Karpas-422 (cell line): ENCODE measurements at regions not wholly inside any gene's neighbourhood (a gene's known extent, or its start where the extent isn't known, plus 50 kb on each side); places are given as distances from the start of the nearest gene placed in this dataset.

Experiments
- DNase-seq: peaks from one replicate; pipeline ENCODE4 v3.0.0-alpha.2; 2015
- H2AFZ ChIP-seq: fragments of 200-600 bp; sonication (generic); 2 replicates; pipeline ENCODE4 v1.6.1; 2014; ENCODE audit warnings: antibody characterized with exemption, low read length, mixed read lengths
- H3K27ac ChIP-seq: fragments of 200-600 bp; sonication (generic); 2 replicates; pipeline ENCODE4 v1.5.1; 2014; ENCODE audit warnings: mild to moderate bottlenecking, low read length, moderate library complexity
- H3K27me3 ChIP-seq: fragments of 200-600 bp; sonication (generic); 2 replicates; pipeline ENCODE4 v1.6.1; 2014; ENCODE audit warnings: low read length, mixed read lengths
- H3K36me3 ChIP-seq: fragments of 200-600 bp; sonication (generic); 2 replicates; pipeline ENCODE4 v1.6.1; 2014; ENCODE audit warnings: low read length, mixed read lengths; ENCODE audit not compliant: insufficient read depth
- H3K4me1 ChIP-seq: fragments of 200-600 bp; sonication (generic); 2 replicates; pipeline ENCODE4 v1.6.1; 2014; ENCODE audit warnings: mild to moderate bottlenecking, low read length, mixed read lengths
- H3K4me2 ChIP-seq: fragments of 200-600 bp; sonication (generic); 2 replicates; pipeline ENCODE4 v1.6.1; 2014; ENCODE audit warnings: low read length, low read depth, mild to moderate bottlenecking; ENCODE audit not compliant: poor library complexity, severe bottlenecking
- H3K4me3 ChIP-seq: fragments of 200-600 bp; sonication (generic); 2 replicates; pipeline ENCODE4 v1.5.1; 2014; ENCODE audit warnings: mild to moderate bottlenecking, antibody characterized with exemption, low read length, mixed read lengths
- H3K79me2 ChIP-seq: fragments of 200-600 bp; sonication (generic); 2 replicates; pipeline ENCODE4 v1.6.1; 2014; ENCODE audit warnings: mild to moderate bottlenecking, low read length, mixed read lengths
- H3K9ac ChIP-seq: fragments of 200-600 bp; sonication (generic); 2 replicates; pipeline ENCODE4 v1.6.0; 2014; ENCODE audit warnings: low read length
- H3K9me2 ChIP-seq: fragments of 200-600 bp; sonication (generic), shearing (Covaris generic); replicated peaks from 2 replicates; pipeline ENCODE4 v1.6.0; 2014; ENCODE audit warnings: mild to moderate bottlenecking, low read length, moderate library complexity; ENCODE audit not compliant: insufficient read depth
- H3K9me3 ChIP-seq: fragments of 300-700, 200-600 bp; sonication (generic); 2 replicates; pipeline ENCODE4 v1.6.1; 2014; ENCODE audit warnings: low read length, mixed read lengths
- H4K20me1 ChIP-seq: fragments of 200-600 bp; sonication (generic); 2 replicates; pipeline ENCODE4 v1.6.1; 2014; ENCODE audit warnings: mild to moderate bottlenecking, antibody characterized with exemption, low read length, low read depth; ENCODE audit not compliant: insufficient read depth

DNA sequence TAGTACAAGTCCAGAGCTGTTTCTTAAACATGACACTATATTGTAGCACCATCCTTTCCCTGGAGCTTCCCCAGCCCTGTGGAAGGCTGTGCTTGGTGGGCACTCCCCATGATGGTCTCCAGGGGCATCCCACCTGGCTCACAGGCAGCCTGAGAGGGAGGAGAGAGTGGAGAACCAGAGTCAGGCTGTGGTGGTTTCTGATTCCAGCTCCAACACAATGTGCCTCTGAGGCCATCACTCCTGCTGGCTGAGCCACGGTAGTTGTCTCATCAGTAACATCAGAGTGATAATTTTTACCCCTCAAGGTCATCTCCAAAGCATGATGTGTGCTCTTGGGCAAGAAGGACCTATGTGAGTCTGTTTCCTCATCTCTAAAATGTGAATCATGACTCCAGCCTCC lies 398.0 kb downstream of the CDK5RAP2 start:
- Histone ChIP-seq H3K9me2 (no peaks in the 10 kb centered on the region), H3K4me2 (no peak overlapping the region), H3K79me2 (no peaks in the 10 kb centered on the region), H3K4me3 (no peak overlapping the region), H4K20me1 (no peaks in the 10 kb centered on the region), H3K4me1 (peaks cover 54% of the 10 kb centered on the region), H3K27me3 (no peaks in the 10 kb centered on the region), H3K9ac (no peak overlapping the region), H3K36me3 (no peaks in the 10 kb centered on the region), H3K9me3 (no peaks in the 10 kb centered on the region), H3K27ac (peak overlapping the region; percentile 95), H2AFZ (0 out of 2 replicates have a peak overlapping the region, but pooled peaks have one; percentile 15)
- DNase-seq = no peak

DNA sequence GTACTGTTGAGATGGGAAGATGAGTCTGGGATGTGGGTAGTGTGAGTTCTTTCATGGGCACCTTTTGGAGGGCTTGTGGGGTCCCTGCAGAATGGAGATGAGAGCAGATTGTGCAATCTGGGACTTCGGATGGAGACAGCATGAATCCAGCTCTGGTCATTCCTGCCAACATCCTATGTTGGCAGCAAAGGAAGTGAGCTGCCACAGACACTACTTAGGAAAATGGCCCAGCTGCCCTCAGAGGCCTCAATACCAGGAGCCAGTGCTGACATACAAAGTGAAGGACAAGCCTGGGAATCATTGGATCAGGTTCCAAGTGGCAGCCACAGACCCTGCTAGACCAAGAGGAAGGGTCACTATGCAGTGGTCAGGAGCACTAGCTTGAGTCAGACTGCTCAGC lies 402.8 kb downstream of the CDK5RAP2 start:
- no peaks in the 10 kb centered on the region for H3K9me2 ChIP-seq
- H3K9me3 ChIP-seq = no peaks in the 10 kb centered on the region
- no peak overlapping the region for H2AFZ ChIP-seq
- H3K27me3 ChIP-seq = no peaks in the 10 kb centered on the region
- no peak overlapping the region for H3K4me2 ChIP-seq
- no peaks in the 10 kb centered on the region for H4K20me1 ChIP-seq
- H3K4me3 ChIP-seq = no peak overlapping the region
- peak; percentile 10 for DNase-seq
- peaks cover 27% of the 10 kb centered on the region for H3K4me1 ChIP-seq
- H3K9ac ChIP-seq = no peak overlapping the region
- no peak overlapping the region for H3K27ac ChIP-seq
- no peaks in the 10 kb centered on the region for H3K79me2 ChIP-seq
- H3K36me3 ChIP-seq = no peaks in the 10 kb centered on the region

DNA sequence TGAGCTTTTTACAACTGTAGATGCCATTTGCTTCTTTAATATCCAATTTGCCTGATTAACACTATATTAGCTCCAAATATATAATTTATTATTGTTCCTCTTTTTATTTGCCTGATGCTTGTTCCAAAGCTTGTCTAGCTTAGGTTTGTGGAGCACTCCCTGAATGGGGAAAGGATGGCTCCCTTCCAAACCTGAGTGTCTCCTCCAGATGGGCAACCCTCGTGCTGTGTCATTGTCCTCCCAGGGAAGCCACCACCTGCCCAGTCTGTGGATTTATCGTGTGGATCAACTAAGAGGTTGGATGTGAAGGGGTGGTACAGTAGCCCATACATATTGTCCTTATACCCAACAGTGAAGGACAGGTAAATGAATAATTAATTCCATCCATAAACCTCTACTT lies 404.9 kb downstream of the CDK5RAP2 start:
- Histone ChIP-seq H2AFZ (no peak overlapping the region), H4K20me1 (no peaks in the 10 kb centered on the region), H3K36me3 (no peaks in the 10 kb centered on the region), H3K27me3 (no peaks in the 10 kb centered on the region), H3K4me2 (peak overlapping the region; percentile 20), H3K9me2 (no peaks in the 10 kb centered on the region), H3K9me3 (no peaks in the 10 kb centered on the region), H3K79me2 (no peaks in the 10 kb centered on the region), H3K4me1 (peaks cover 26% of the 10 kb centered on the region), H3K27ac (no peak overlapping the region), H3K9ac (no peak overlapping the region), H3K4me3 (no peak overlapping the region)
- DNase-seq = peak; percentile 30

DNA sequence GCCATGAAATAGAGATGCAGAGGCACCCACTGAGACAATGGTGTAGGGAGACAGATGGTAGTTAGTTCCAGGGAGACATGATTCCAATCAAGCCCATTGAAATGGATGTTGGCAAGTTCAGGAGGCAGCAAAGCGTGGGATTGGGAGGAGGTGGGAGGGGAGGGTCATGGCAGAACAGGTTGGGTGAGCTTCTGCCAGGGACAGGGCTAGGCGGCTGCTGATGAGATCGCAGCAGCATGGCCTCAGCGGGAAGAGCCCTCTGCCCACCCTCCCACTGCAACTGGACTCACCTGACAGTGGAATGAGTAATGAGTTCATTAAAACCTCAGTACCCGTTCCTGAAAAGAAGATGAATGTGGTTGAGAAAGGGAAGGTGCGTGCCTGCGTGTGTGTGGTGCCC lies 418.2 kb downstream of the CDK5RAP2 start:
- no peaks in the 10 kb centered on the region for H3K9me2 ChIP-seq
- H3K9me3 ChIP-seq = no peaks in the 10 kb centered on the region
- H3K27me3 ChIP-seq = no peaks in the 10 kb centered on the region
- no peaks in the 10 kb centered on the region for H3K4me1 ChIP-seq
- H3K4me2 ChIP-seq = no peak overlapping the region
- no peak for DNase-seq
- no peaks in the 10 kb centered on the region for H3K36me3 ChIP-seq
- no peak overlapping the region for H3K27ac ChIP-seq
- H3K4me3 ChIP-seq = no peak overlapping the region
- H3K79me2 ChIP-seq = no peaks in the 10 kb centered on the region
- H2AFZ ChIP-seq = no peak overlapping the region
- no peaks in the 10 kb centered on the region for H4K20me1 ChIP-seq
- H3K9ac ChIP-seq = no peak overlapping the region

DNA sequence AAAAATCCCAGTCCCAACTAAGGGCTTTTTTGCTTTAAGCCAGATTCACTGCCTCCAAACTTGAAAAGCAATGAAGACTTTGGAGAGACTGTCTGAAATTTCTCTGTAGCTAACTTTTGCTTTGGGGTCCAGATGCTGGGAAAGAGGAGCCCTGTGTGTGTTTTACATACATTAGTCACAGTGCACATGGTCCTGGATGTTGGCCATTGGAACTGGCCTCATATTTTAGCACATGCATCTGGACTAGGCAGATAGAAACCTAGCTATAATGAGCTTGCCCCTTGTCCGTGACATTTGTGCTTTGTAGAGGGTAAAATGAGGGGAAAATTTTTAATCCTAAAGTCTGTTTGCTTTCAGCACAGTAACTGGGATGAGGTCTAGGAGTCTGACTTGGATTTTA lies 421.7 kb downstream of the CDK5RAP2 start:
- H3K27me3 ChIP-seq = no peaks in the 10 kb centered on the region
- H4K20me1 ChIP-seq = no peaks in the 10 kb centered on the region
- no peak for DNase-seq

DNA sequence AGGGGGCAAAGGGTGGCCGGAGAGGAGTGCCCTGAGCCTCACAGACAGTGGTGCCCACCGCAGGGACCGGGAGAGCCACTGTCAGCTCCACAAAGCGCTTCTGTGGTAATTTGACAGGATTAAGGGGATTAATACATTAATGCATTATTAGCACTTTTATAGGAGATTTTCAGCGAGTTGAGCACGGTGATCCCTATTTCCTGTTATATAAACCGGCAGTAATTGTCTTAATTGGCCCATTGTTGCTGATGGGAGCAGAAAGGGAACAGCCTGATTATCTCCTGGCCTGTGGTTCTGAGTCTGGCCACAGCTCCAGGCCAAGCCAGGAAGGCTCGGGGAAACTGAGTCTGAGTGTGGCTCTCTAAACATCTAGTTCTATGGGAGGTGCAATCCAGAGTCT lies 423.6 kb downstream of the CDK5RAP2 start:
- no peak for DNase-seq
- Histone ChIP-seq H3K4me2 (no peak overlapping the region), H3K4me1 (peaks cover 8% of the 10 kb centered on the region), H3K9me2 (no peaks in the 10 kb centered on the region), H3K36me3 (no peaks in the 10 kb centered on the region), H3K9ac (no peak overlapping the region), H3K79me2 (no peaks in the 10 kb centered on the region), H2AFZ (no peak overlapping the region), H4K20me1 (no peaks in the 10 kb centered on the region), H3K27me3 (no peaks in the 10 kb centered on the region), H3K4me3 (no peak overlapping the region), H3K27ac (no peak overlapping the region), H3K9me3 (no peaks in the 10 kb centered on the region)

More for the DNA sequence above, 421.7 kb downstream of the CDK5RAP2 start:
- no peaks in the 10 kb centered on the region for H3K4me1 ChIP-seq
- no peak overlapping the region for H3K27ac ChIP-seq
- no peaks in the 10 kb centered on the region for H3K9me2 ChIP-seq
- H3K9me3 ChIP-seq = no peaks in the 10 kb centered on the region
- H2AFZ ChIP-seq = no peak overlapping the region
- H3K36me3 ChIP-seq = no peaks in the 10 kb centered on the region
- no peak overlapping the region for H3K4me2 ChIP-seq
- H3K9ac ChIP-seq = no peak overlapping the region
- H3K4me3 ChIP-seq = no peak overlapping the region
- no peaks in the 10 kb centered on the region for H3K79me2 ChIP-seq

DNA sequence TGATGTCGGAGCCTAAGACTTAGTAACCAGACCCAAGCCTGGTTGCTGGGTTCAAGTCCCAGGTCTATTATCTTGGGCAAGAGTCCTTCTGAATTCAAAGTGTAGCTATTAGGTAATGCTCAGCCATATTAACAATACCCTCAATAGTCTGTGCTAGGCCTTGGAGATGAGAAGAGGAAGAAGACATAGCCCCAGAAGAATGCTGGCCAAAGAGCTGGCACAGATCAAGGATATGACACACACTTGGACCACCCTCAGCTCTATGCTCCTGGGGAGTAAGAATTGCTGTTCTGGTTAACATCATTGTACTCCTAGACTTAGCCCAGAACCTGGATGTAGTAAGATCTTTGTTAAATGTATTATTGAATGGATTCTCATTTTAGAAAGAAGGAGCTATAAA lies 426.7 kb downstream of the CDK5RAP2 start:
- Histone ChIP-seq H3K4me2 (no peak overlapping the region), H3K27ac (no peak overlapping the region), H3K4me3 (no peak overlapping the region), H3K36me3 (no peaks in the 10 kb centered on the region), H3K9me2 (no peaks in the 10 kb centered on the region), H3K4me1 (peaks cover 8% of the 10 kb centered on the region), H3K9me3 (no peaks in the 10 kb centered on the region), H4K20me1 (no peaks in the 10 kb centered on the region), H2AFZ (no peak overlapping the region), H3K79me2 (no peaks in the 10 kb centered on the region), H3K9ac (no peak overlapping the region), H3K27me3 (no peaks in the 10 kb centered on the region)
- DNase-seq = no peak

DNA sequence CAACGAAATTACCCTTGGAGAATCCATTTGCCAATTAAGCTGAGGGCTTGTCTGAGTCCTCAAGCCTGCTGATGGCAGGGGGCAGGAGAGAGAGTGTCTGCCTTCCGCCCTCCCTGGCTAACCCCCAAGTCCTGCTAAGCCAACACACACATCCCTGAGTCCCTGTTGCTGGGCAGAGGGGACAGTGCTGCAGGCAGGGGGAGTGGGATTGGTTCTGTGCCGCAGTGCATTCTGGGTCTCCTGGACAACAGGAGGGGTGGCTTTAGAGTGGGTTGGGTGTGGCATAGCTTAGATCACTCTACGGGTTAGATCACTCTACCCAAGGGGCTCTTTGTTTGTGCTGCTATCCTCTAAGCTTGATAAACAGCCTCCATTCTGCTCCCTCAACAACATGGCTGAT lies 427.7 kb downstream of the CDK5RAP2 start:
- Histone ChIP-seq H3K9me2 (no peaks in the 10 kb centered on the region), H3K4me1 (peaks cover 8% of the 10 kb centered on the region), H3K9me3 (no peaks in the 10 kb centered on the region), H2AFZ (peak overlapping the region; percentile 36; the same call in 1 of the 2 replicates), H3K79me2 (no peaks in the 10 kb centered on the region), H3K9ac (no peak overlapping the region), H3K4me3 (no peak overlapping the region), H3K27me3 (no peaks in the 10 kb centered on the region), H3K36me3 (no peaks in the 10 kb centered on the region), H3K4me2 (peak overlapping the region; percentile 3), H4K20me1 (no peaks in the 10 kb centered on the region), H3K27ac (no peak overlapping the region)
- no peak for DNase-seq

DNA sequence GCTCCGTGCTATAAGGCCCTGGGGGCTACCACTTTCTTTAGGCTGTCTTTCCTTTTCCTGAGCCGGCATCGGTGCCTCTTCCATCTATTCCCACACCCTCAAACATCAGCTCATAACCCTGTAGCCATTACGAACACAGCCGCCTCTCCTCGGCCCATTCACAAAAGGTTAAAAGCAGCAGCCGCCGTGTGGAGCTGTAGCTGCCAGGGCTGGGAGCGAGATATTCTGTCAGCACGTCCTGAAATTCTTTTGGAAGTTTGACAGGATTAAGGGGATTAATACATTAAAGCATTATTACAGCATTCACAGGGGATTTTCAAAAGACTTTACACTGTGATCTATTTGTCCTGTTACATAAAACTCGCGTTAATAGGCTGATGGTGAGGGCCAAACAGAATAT lies 428.2 kb downstream of the CDK5RAP2 start:
- H3K4me2 ChIP-seq = no peak overlapping the region
- no peaks in the 10 kb centered on the region for H3K9me3 ChIP-seq
- no peaks in the 10 kb centered on the region for H4K20me1 ChIP-seq
- H3K27ac ChIP-seq = no peak overlapping the region
- no peak overlapping the region for H2AFZ ChIP-seq
- H3K36me3 ChIP-seq = no peaks in the 10 kb centered on the region
- H3K4me1 ChIP-seq = peaks cover 8% of the 10 kb centered on the region
- no peaks in the 10 kb centered on the region for H3K9me2 ChIP-seq
- no peak for DNase-seq
- no peaks in the 10 kb centered on the region for H3K79me2 ChIP-seq
- H3K9ac ChIP-seq = no peak overlapping the region
- no peak overlapping the region for H3K4me3 ChIP-seq
- H3K27me3 ChIP-seq = no peaks in the 10 kb centered on the region
